A673 (cell line): ENCODE measurements at regions not wholly inside any gene's neighbourhood (a gene's known extent, or its start where the extent isn't known, plus 50 kb on each side); places are given as distances from the start of the nearest gene placed in this dataset.

Experiments used
- BruUV-seq: library from RNA; stranded (reverse); fragments of 400-500 nt; replicated peaks from 2 replicates; lab custom pipeline; 2021; lab: Mats Ljungman, UMichigan
- CTCF ChIA-PET: fragments of 300-600 bp; sonication (Branson Sonifier 250); formaldehyde crosslinking; loops from one replicate; lab custom pipeline; 2022; ENCODE audit warnings: antibody characterized with exemption; lab: Charles Lee
- POLR2A ChIA-PET: fragments of 300-600 bp; sonication (Branson Sonifier 250); formaldehyde crosslinking; loops from one replicate; lab custom pipeline; 2022; ENCODE audit warnings: antibody characterized with exemption; ENCODE audit not compliant: low non-redundant PET; lab: Charles Lee
- DNase-seq: peaks from one replicate; pipeline ENCODE4 v3.0.0-alpha.2; 2015; ENCODE audit warnings: low spot score
- H3K27ac ChIP-seq: fragments of 200-600 bp; sonication (generic); 2 replicates; pipeline ENCODE4 v1.5.1; 2016; ENCODE audit warnings: mixed run types, low read depth, mild to moderate bottlenecking, mixed read lengths, antibody characterized with exemption, low read length; ENCODE audit not compliant: poor library complexity, severe bottlenecking
- H3K27me3 ChIP-seq: fragments of 200-600 bp; sonication (generic); replicated peaks from 2 replicates; pipeline ENCODE4 v1.6.1; 2017; ENCODE audit warnings: mixed run types, low read depth, mild to moderate bottlenecking, mixed read lengths, antibody characterized with exemption, low read length; ENCODE audit not compliant: insufficient read depth, poor library complexity
- H3K36me3 ChIP-seq: fragments of 200-600 bp; sonication (generic); 2 replicates; pipeline ENCODE4 v1.6.1; 2016; ENCODE audit warnings: mixed run types, mild to moderate bottlenecking, mixed read lengths, antibody characterized with exemption, low read length; ENCODE audit not compliant: insufficient read depth, poor library complexity, severe bottlenecking
- H3K4me1 ChIP-seq: fragments of 200-600 bp; sonication (generic); 2 replicates; pipeline ENCODE4 v1.6.1; 2017; ENCODE audit warnings: mixed run types, mild to moderate bottlenecking, mixed read lengths, antibody characterized with exemption, low read length; ENCODE audit not compliant: insufficient read depth, poor library complexity, severe bottlenecking
- H3K4me3 ChIP-seq: fragments of 200-600 bp; sonication (generic); 2 replicates; pipeline ENCODE4 v1.5.1; 2016; ENCODE audit warnings: low read depth, mixed run types, mild to moderate bottlenecking, mixed read lengths, low read length; ENCODE audit not compliant: poor library complexity, severe bottlenecking
- H3K9me3 ChIP-seq: fragments of 200-600 bp; sonication (generic); 2 replicates; pipeline ENCODE4 v1.6.1; 2016; ENCODE audit warnings: mixed run types, low read depth, mild to moderate bottlenecking, mixed read lengths, antibody characterized with exemption, low read length; ENCODE audit not compliant: poor library complexity, severe bottlenecking
- EZH2 ChIP-seq: fragments of 200-600 bp; sonication (generic); IDR thresholded peaks from 2 replicates; pipeline ENCODE4 v1.6.1; 2017; ENCODE audit warnings: borderline replicate concordance, low read depth, mild to moderate bottlenecking, mixed read lengths, antibody characterized with exemption, low read length; ENCODE audit not compliant: poor library complexity, severe bottlenecking
- intact Hi-C: fragments of 100-400 bp; cut with micrococcal nuclease; formaldehyde crosslinking; loops from one replicate; pipeline ENCODE4 v1.10.0; 2022; ENCODE audit not compliant: unreplicated experiment
- TF ChIP-seq, protein P1 (sequence below): fragments of 300-800, 200-600 bp; sonication (generic); conservative IDR thresholded peaks from 2 replicates; pipeline ENCODE4 v1.5.1; 2017; ENCODE audit warnings: low read depth, mild to moderate bottlenecking, antibody characterized with exemption, low read length, moderate library complexity, mixed read lengths

GRCh38 chr10:8908013-8908412, 853.5 kb downstream of the GATA3 start:
- no peak for DNase-seq
- Histone ChIP-seq H3K4me3 (no peak overlapping the region), H3K36me3 (no peaks in the 10 kb centered on the region), H3K9me3 (no peaks in the 10 kb centered on the region), H3K4me1 (no peaks in the 10 kb centered on the region), H3K27me3 (no peaks in the 10 kb centered on the region), H3K27ac (no peak overlapping the region)
- POLR2A ChIA-PET: no interaction called here
- intact Hi-C loops: no loop called here
- no peak for TF ChIP-seq EZH2
- TF ChIP-seq, protein P1, sequence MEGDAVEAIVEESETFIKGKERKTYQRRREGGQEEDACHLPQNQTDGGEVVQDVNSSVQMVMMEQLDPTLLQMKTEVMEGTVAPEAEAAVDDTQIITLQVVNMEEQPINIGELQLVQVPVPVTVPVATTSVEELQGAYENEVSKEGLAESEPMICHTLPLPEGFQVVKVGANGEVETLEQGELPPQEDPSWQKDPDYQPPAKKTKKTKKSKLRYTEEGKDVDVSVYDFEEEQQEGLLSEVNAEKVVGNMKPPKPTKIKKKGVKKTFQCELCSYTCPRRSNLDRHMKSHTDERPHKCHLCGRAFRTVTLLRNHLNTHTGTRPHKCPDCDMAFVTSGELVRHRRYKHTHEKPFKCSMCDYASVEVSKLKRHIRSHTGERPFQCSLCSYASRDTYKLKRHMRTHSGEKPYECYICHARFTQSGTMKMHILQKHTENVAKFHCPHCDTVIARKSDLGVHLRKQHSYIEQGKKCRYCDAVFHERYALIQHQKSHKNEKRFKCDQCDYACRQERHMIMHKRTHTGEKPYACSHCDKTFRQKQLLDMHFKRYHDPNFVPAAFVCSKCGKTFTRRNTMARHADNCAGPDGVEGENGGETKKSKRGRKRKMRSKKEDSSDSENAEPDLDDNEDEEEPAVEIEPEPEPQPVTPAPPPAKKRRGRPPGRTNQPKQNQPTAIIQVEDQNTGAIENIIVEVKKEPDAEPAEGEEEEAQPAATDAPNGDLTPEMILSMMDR: no peak
- BruUV-seq: no TSS peak
- CTCF ChIA-PET: no interaction called here

DNA sequence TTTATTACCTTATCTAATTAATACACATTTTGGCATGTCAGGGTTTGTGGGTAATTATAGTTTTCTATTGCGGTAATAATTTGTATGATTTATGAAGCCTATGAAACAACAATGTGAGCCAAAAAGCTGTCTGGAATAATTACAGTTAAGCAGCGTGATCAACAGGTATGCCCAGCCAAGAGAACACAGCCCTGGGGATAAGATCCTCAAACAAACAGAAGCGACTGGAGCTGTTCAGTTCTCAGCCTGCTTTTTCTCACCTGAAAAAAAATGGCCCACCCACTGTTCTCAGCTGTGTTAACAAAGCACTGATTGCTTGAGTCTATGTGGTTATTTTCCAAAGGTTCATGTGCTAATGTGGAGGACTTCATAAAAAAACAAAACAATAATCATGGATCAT, 855.8 kb downstream of the GATA3 start:
- ChIA-PET POLR2A (no interaction called here), CTCF (no interaction called here)
- no TSS peak for BruUV-seq

GRCh38 chr10:8911032-8911431, 856.5 kb downstream of the GATA3 start:
- no peaks in the 10 kb centered on the region for H3K4me1 ChIP-seq
- H3K36me3 ChIP-seq: no peaks in the 10 kb centered on the region
- H3K9me3 ChIP-seq: no peaks in the 10 kb centered on the region
- no peak for TF ChIP-seq EZH2
- TF ChIP-seq, protein P1: no peak
- no peak for DNase-seq
- POLR2A ChIA-PET: no interaction called here
- CTCF ChIA-PET: no interaction called here
- intact Hi-C loops: no loop called here
- no peak overlapping the region for H3K4me3 ChIP-seq
- H3K27me3 ChIP-seq: no peaks in the 10 kb centered on the region
- H3K27ac ChIP-seq: no peak overlapping the region
- BruUV-seq: no TSS peak

More for the DNA sequence above, 855.8 kb downstream of the GATA3 start:
- no peaks in the 10 kb centered on the region for H3K36me3 ChIP-seq
- H3K4me3 ChIP-seq: no peak overlapping the region
- no peak overlapping the region for H3K27ac ChIP-seq
- no peaks in the 10 kb centered on the region for H3K27me3 ChIP-seq
- no peak for DNase-seq
- TF ChIP-seq EZH2: no peak
- TF ChIP-seq, protein P1: no peak
- no peaks in the 10 kb centered on the region for H3K4me1 ChIP-seq
- intact Hi-C loops: no loop called here
- no peaks in the 10 kb centered on the region for H3K9me3 ChIP-seq
